GM19395 (cell line): ENCODE measurements at regions not wholly inside any gene's neighbourhood (a gene's known extent, or its start where the extent isn't known, plus 50 kb on each side); places are given as distances from the start of the nearest gene placed in this dataset.

Experiments
- ATAC-seq: cut with Tn5 transposase; IDR thresholded peaks from one replicate; pipeline ENCODE4 v1.9.1; 2021; ENCODE audit warnings: mild to moderate bottlenecking, moderate library complexity; ENCODE audit not compliant: unreplicated experiment

DNA sequence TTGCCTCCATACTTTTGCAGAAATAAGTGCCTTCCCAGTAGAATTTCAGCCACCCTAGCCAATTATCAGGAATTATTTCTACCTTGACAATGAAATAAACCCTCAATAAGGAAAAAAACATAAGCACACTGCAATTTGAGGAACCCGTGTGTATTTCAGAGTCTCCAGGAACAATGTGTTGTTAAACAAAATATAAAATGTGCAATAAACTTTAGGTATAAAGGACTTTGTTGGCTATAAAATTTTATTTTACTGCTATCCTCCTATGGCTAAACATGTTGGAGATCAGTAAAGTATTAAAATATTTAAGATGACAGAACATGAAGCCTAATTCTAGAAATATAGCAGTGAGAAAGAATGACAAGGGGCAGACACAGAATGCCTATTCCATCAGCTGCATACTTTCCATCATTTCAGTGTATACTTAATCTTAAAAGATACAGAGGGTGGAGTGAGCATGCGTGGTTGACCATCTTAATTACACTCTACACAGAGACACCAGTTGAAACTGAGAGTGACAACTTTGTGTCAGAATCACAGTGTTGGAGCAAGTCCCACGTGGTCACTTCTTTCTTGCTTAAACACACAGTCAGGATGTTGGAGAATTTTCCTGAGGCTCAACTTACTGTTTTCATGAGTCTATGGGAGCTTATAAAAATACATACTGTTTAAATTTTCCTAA, 79.0 kb upstream of the SUCLG2 start:
- ATAC-seq, result no peak

DNA sequence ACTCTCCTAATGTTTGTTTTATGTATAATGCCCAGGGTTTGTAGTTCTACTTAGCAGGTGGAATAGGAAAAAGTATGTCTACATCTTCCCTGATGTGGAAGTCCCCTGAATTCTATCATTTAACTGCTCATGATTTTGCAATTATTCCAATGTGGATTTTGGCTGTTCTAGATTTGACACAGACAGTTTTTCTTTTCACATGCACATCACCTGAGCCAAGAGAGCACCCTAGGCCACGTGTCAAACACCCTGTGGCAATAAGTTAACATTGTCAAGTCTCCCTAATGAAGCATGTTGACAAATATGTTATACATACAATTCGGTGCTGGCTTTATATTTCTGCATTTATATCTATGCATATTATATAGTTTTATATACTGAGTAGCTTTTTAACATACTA, 70.0 kb upstream of the SUCLG2 start:
- no peak for ATAC-seq

DNA sequence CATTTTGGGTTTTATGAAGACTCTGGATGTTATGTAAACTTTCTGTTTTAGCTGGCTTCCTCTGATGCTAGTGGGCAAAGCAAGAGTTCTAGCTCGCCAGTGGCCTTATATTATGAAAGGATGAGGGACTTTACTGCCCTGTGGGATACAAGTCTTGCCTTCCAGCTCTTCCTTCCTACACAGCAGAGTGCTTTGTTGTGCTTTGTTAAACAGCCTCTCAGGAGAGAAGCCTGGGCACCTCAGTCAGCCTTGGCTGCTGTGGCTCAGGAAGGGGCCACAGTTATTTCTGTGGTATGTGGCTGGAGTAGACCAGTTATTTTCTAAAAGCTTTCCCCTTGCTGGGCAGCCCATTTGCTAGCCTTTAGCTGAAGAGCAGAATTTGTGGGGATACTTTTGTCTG, 69.5 kb upstream of the SUCLG2 start:
- no peak for ATAC-seq

DNA sequence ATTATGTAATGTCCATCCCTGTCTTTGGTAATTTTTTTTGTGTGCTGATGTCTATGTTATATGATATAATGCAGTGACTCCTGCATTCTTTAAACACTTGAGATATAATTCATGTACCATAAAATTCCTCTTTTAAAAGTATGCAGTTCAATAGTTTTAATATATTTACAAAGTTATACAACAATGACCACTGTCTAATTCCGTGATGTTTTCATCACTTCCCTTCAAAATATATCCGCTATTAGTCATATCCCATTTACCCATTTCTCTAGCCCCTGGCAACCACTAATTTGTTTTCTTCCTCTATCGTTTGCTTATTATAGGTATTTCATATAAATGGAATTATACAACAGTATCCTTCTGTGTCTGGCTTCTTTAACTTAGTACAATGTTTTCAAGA, 64.9 kb upstream of the SUCLG2 start:
- ATAC-seq, result no peak

DNA sequence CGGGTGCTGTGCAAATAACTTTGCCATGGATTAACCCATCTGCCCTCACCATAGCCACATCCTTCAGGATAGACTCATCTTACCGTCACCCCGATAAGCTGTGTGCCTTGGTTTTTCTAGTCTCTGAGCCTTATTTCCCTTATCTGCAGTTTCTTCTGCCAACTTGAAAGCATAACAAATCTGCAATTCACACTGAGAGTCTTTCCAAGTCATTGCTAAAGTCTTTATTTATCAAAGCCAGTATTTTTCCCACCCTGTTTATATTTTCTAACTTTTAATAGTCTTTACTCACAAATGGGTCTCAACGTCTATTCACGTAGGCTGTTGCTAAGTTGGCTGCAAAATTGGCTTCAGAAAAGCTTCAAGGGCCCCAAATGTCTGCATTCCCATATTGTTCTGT, 61.6 kb upstream of the SUCLG2 start:
- no peak for ATAC-seq

DNA sequence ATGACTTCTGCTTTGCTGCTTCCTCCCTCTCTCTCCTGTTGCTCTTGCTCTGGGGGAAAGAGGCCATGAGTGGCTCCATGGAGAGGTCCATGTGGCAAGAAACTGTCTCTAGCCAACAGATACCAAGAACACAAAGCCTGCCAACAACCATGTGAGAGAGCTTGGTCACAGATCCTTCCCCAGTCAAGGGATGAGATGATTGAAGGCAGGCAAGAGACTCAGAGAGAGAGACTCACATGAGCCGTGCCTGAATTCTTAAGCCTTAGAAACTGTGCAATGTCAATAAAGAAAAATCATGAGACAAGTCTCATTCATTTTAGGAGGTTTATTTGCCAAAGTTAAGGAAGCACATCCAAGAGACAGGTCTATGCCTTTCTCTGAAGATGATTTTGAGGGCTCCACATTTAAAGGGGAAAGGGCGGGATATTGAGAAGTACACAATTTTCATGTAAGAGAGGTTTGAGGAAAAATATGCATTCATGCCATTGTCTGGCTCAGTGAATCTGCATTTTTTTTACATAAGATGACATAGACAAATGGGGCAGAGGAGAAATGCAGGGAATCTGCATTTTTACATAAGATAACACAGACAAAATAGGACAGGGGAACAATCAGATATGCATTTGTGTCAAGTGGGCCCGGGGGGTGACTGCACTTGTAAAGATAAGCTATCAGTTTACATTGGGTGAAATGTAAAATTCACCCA, 59.5 kb upstream of the SUCLG2 start:
- ATAC-seq, result no peak

DNA sequence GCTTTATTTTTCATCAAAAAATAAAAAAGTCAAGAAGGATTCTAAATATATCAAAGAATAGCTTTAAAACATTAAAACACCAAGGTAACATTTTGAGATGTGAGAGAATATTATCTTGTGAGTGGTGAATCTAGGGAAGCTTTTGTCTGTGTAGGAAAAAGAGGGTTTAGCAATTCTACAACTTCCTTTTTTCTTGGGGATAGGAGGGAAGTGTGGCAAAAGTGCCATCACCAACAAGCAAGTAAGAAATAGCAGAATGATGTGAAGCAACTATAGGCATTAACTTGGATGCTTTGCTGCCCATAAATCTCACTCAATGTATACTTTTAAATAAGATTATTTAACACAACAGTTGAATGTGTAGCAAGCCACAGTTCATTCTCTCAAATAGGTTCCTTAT, 57.8 kb upstream of the SUCLG2 start:
- no peak for ATAC-seq

DNA sequence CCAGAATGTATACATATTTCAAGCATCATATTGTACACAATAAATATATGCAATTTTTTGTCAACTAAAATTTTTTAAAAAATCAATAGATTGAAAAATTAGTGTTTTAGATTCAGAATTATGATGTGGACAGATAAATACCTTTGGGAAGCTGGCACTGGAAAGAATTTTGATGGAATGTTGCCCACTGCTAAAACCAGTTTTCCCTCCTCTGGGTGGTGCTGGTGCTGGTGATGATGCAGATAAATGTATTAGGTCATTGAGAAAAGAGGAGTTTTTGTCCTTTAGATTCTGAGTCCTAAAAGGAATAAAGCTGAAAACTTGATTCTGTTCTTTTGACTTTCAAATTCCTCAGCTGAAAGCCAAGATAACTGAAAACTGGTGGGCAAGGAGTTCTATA, 56.0 kb upstream of the SUCLG2 start:
- no peak for ATAC-seq

DNA sequence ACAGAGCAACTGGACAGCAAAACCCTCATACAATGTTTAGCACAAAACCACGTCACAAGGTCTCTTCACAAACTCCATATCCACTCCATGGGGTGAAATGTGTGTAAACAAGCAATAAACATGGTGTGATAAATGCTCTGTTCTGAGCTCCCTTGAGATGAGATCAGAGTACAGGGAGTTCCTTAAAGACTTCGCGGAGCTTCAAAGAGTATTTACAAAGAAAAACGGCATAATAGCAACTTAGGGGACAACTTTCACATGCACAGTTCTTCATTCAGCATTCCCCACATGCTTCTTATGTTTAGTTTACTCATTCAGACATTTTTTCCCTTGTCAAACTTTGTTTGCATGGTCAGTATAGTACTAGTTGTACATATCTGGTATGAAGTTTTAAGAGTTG, 52.5 kb upstream of the SUCLG2 start:
- no peak for ATAC-seq

DNA sequence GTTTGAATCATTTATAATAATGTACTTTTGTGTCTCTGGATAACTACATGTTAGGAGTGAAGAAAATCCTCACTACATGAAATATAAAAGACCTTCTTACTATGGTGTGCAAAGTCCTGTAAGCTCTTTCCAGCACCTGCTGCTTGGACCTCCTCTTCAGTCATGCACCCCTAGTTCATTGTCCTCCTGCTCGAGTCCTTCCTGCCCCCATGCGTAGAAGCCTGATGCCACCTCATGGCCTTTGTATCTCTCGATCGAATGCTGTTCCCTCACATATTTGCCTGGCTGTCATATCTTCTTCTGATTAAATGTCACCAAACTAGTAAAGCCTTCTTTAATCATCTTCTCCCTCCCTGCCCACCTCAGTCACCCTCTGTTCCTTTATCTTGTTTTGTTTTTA, 49.9 kb upstream of the SUCLG2 start:
- no peak for ATAC-seq
